H9 (cell line): ENCODE measurements at regions not wholly inside any gene's neighbourhood (a gene's known extent, or its start where the extent isn't known, plus 50 kb on each side); places are given as distances from the start of the nearest gene placed in this dataset.

Experiments used
- DNase-seq: peaks from one replicate; pipeline ENCODE4 v3.0.0-alpha.2; 2017
- H2AFZ ChIP-seq: one replicate; pipeline ENCODE4 v1.6.1; 2013; ENCODE audit warnings: mild to moderate bottlenecking, low read length, control low read depth, moderate library complexity
- H2AK5ac ChIP-seq: 2 replicates; pipeline ENCODE4 v1.6.1; 2013; ENCODE audit warnings: low read length, control low read depth, mixed read lengths; ENCODE audit not compliant: insufficient read length
- H2BK120ac ChIP-seq: one replicate; pipeline ENCODE4 v1.6.1; 2013; ENCODE audit warnings: low read depth, mild to moderate bottlenecking, low read length, control low read depth, inconsistent platforms; ENCODE audit not compliant: poor library complexity, severe bottlenecking
- H2BK12ac ChIP-seq: 2 replicates; pipeline ENCODE4 v1.6.1; 2013; ENCODE audit warnings: low read length, control low read depth, mixed read lengths, low read depth; ENCODE audit not compliant: insufficient read length
- H2BK15ac ChIP-seq: 2 replicates; pipeline ENCODE4 v1.6.1; 2013; ENCODE audit warnings: low read depth, low read length, control low read depth
- H2BK20ac ChIP-seq: one replicate; pipeline ENCODE4 v1.6.1; 2013; ENCODE audit warnings: low read depth, mild to moderate bottlenecking, low read length, control low read depth, inconsistent platforms; ENCODE audit not compliant: poor library complexity, severe bottlenecking
- H2BK5ac ChIP-seq: 2 replicates; pipeline ENCODE4 v1.6.1; 2013; ENCODE audit warnings: low read length, control low read depth, mixed read lengths; ENCODE audit not compliant: insufficient read length
- H3K14ac ChIP-seq: 2 replicates; pipeline ENCODE4 v1.6.1; 2013; ENCODE audit warnings: low read length, control low read depth; ENCODE audit not compliant: insufficient read depth
- H3K18ac ChIP-seq: 2 replicates; pipeline ENCODE4 v1.6.1; 2013; ENCODE audit warnings: low read depth, mild to moderate bottlenecking, mixed read lengths, low read length, control low read depth; ENCODE audit not compliant: insufficient read length
- H3K23ac ChIP-seq: 2 replicates; pipeline ENCODE4 v1.6.1; 2013; ENCODE audit warnings: low read length, control low read depth, mixed read lengths, low read depth; ENCODE audit not compliant: insufficient read length
- H3K23me2 ChIP-seq: 2 replicates; pipeline ENCODE4 v1.6.1; 2013; ENCODE audit warnings: low read depth, mild to moderate bottlenecking, mixed read lengths, low read length, control low read depth; ENCODE audit not compliant: insufficient read length, poor library complexity, severe bottlenecking
- H3K27ac ChIP-seq: 2 replicates; pipeline ENCODE4 v1.5.1; 2013; ENCODE audit warnings: low read length, control low read depth, mixed read lengths, low read depth; ENCODE audit not compliant: insufficient read length
- H3K27me3 ChIP-seq: 2 replicates; pipeline ENCODE4 v1.6.1; 2013; ENCODE audit warnings: low read length, control low read depth, inconsistent platforms; ENCODE audit not compliant: insufficient read depth
- H3K4ac ChIP-seq: 2 replicates; pipeline ENCODE4 v1.6.1; 2013; ENCODE audit warnings: low read depth, mild to moderate bottlenecking, control low read depth, inconsistent platforms, low read length, moderate library complexity
- H3K4me1 ChIP-seq: 2 replicates; pipeline ENCODE4 v1.6.1; 2013; ENCODE audit warnings: low read length, control low read depth, inconsistent platforms; ENCODE audit not compliant: insufficient read depth
- H3K4me2 ChIP-seq: 2 replicates; pipeline ENCODE4 v1.6.1; 2013; ENCODE audit warnings: low read length, control low read depth, mixed read lengths; ENCODE audit not compliant: insufficient read length, insufficient read depth
- H3K56ac ChIP-seq: 2 replicates; pipeline ENCODE4 v1.6.1; 2013; ENCODE audit warnings: low read depth, mild to moderate bottlenecking, mixed read lengths, low read length, control low read depth; ENCODE audit not compliant: insufficient read length
- H3K79me1 ChIP-seq: 2 replicates; pipeline ENCODE4 v1.6.1; 2013; ENCODE audit warnings: low read depth, mild to moderate bottlenecking, moderate library complexity, low read length, control low read depth, inconsistent platforms; ENCODE audit not compliant: insufficient read depth, poor library complexity, severe bottlenecking
- H3K79me2 ChIP-seq: 2 replicates; pipeline ENCODE4 v1.6.1; 2013; ENCODE audit warnings: low read length, control low read depth, inconsistent platforms; ENCODE audit not compliant: insufficient read depth
- H3K9ac ChIP-seq: 2 replicates; pipeline ENCODE4 v1.6.1; 2013; ENCODE audit warnings: low read length, control low read depth, mixed read lengths; ENCODE audit not compliant: insufficient read length; ENCODE audit errors: extremely low read depth
- H3K9me3 ChIP-seq: one replicate; pipeline ENCODE4 v1.6.1; 2013; ENCODE audit warnings: low read depth, low read length, inconsistent platforms; ENCODE audit not compliant: control insufficient read depth
- H3T11ph ChIP-seq: one replicate; pipeline ENCODE4 v1.6.1; 2013; ENCODE audit warnings: mild to moderate bottlenecking, low read length, control low read depth, inconsistent platforms
- H4K20me1 ChIP-seq: one replicate; pipeline ENCODE4 v1.6.1; 2013; ENCODE audit not compliant: control insufficient read depth, insufficient read length, insufficient read depth
- H4K5ac ChIP-seq: 2 replicates; pipeline ENCODE4 v1.6.1; 2013; ENCODE audit warnings: low read depth, mild to moderate bottlenecking, mixed read lengths, low read length, control low read depth; ENCODE audit not compliant: insufficient read length
- H4K8ac ChIP-seq: replicated peaks from 2 replicates; pipeline ENCODE4 v1.6.1; 2013; ENCODE audit warnings: low read length, control low read depth, mixed read lengths, low read depth; ENCODE audit not compliant: insufficient read length
- H4K91ac ChIP-seq: 2 replicates; pipeline ENCODE4 v1.6.1; 2013; ENCODE audit warnings: low read depth, mild to moderate bottlenecking, moderate library complexity, mixed read lengths, low read length, control low read depth; ENCODE audit not compliant: insufficient read length
- H3K27ac Mint-ChIP-seq, 3 experiments: 2 replicates in 2 of 3; 3 replicates in 1 of 3; pipeline ENCODE4 v1.8.0; 2020 to 2021; ENCODE audit warnings: mixed read lengths in 3 of 3, mild to moderate bottlenecking in 1 of 3, moderate library complexity in 1 of 3
- H3K27me3 Mint-ChIP-seq: 2 replicates; pipeline ENCODE4 v1.8.0; 2021; ENCODE audit warnings: low read depth, mild to moderate bottlenecking, moderate library complexity, mixed read lengths
- H3K36me3 Mint-ChIP-seq, 3 experiments: 2 replicates in 2 of 3; 3 replicates in 1 of 3; pipeline ENCODE4 v1.8.0; 2020 to 2021; ENCODE audit warnings: low read depth in 3 of 3, mixed read lengths in 3 of 3; ENCODE audit not compliant: insufficient read depth in 1 of 3
- H3K4me1 Mint-ChIP-seq, 2 experiments: 2 replicates each; pipeline ENCODE4 v1.8.0; 2020; ENCODE audit warnings: mixed read lengths in 2 of 2
- H3K4me3 Mint-ChIP-seq, 2 experiments: 2 replicates in 1 of 2; 3 replicates in 1 of 2; pipeline ENCODE4 v1.8.0; 2020 to 2021; ENCODE audit warnings: mild to moderate bottlenecking in 2 of 2, mixed read lengths in 2 of 2, moderate library complexity in 1 of 2
- H3K9me3 Mint-ChIP-seq, 2 experiments: 2 replicates in 1 of 2; 3 replicates in 1 of 2; pipeline ENCODE4 v1.8.0; 2020; ENCODE audit warnings: mild to moderate bottlenecking in 2 of 2, mixed read lengths in 2 of 2, moderate library complexity in 1 of 2
- CTCF ChIP-seq: fragments of 200-600 bp; sonication (generic); conservative IDR thresholded peaks from 3 replicates; pipeline ENCODE4 v1.8.0; 2021; ENCODE audit warnings: antibody characterized with exemption, mild to moderate bottlenecking
- WGBS: extraction: QIAGEN DNeasy Blood & Tissue Kit; methylation state at CpG from one replicate; pipeline ENCODE4 v1.1.7; 2013; ENCODE audit warnings: missing lambda C conversion rate, low lambda C conversion rate, mixed read lengths; ENCODE audit not compliant: insufficient read length; ENCODE audit errors: extremely low coverage; 5-methylcytosine and 5-hydroxymethylcytosine counted together

- H2BK120ac ChIP-seq, result no peak overlapping the region
- no peak overlapping the region for H2BK15ac ChIP-seq
- WGBS, result no CpG with 5 or more reads among the region's 5 CpGs
- no peak overlapping the region for H3K18ac ChIP-seq
- H4K5ac ChIP-seq, result no peak overlapping the region
- H2BK20ac ChIP-seq, result no peak overlapping the region
- H3T11ph ChIP-seq, result no peak overlapping the region
- H3K79me2 ChIP-seq, result no peaks in the 10 kb centered on the region
- no peak overlapping the region for H2BK5ac ChIP-seq
- no peaks in the 10 kb centered on the region for H3K27me3 ChIP-seq
- no peak overlapping the region for H4K91ac ChIP-seq
- H3K4me2 ChIP-seq, result no peak overlapping the region
- H2BK12ac ChIP-seq, result no peak overlapping the region
- Mint-ChIP-seq H3K4me3 (no peak overlapping the region), H3K9me3 (no peaks in the 10 kb centered on the region), H3K27me3 (peaks cover 1% of the 10 kb centered on the region; the same call in 1 of the 2 replicates), H3K27ac (no peak overlapping the region), H3K4me1 (peaks cover 34 to 36% of the 10 kb centered on the region in 2 experiments), H3K36me3 (peaks cover 0 to 1% (median 0%) of the 10 kb centered on the region in 3 experiments; a peak in 2 of 7 replicates)
- TF ChIP-seq CTCF, result no peak
- H3K79me1 ChIP-seq, result no peaks in the 10 kb centered on the region
- H2AK5ac ChIP-seq, result no peak overlapping the region
- no peak overlapping the region for H2AFZ ChIP-seq
- DNase-seq, result no peak
- no peak overlapping the region for H3K23ac ChIP-seq
- H3K9ac ChIP-seq, result no peak overlapping the region
- H4K8ac ChIP-seq, result no peak overlapping the region
- H3K4ac ChIP-seq, result no peak overlapping the region
- H3K14ac ChIP-seq, result no peak overlapping the region
- no peak overlapping the region for H3K27ac ChIP-seq
- H3K9me3 ChIP-seq, result no peaks in the 10 kb centered on the region
- no peaks in the 10 kb centered on the region; the same call in 1 of the 2 replicates for H3K4me1 ChIP-seq
- H4K20me1 ChIP-seq, result no peaks in the 10 kb centered on the region
- H3K23me2 ChIP-seq, result no peaks in the 10 kb centered on the region
- no peak overlapping the region for H3K56ac ChIP-seq
Measured at GRCh38 chr10:129135624-129136023, 331.4 kb upstream of the MGMT start.
